Activated T-cell treated with anti-CD3 and anti-CD28 coated beads, Interleukin-2, amount 50 U/mL, for 72 hours (primary cell): ENCODE measurements at regions not wholly inside any gene's neighbourhood (a gene's known extent, or its start where the extent isn't known, plus 50 kb on each side); places are given as distances from the start of the nearest gene placed in this dataset.

Experiments used
- ATAC-seq, 2 donors: fragments of 150-1000 bp; cut with Tn5 transposase; replicated peaks in 1 of 2; 2 replicates each; pipeline ENCODE4 v1.10.0; 2021; ENCODE audit warnings: moderate library complexity in 2 of 2, mild to moderate bottlenecking in 1 of 2
- DNase-seq, 2 donors: peaks; one replicate each; pipeline ENCODE4 v3.0.0; 2021 to 2022; ENCODE audit warnings: mixed read lengths in 1 of 2
- H3K27ac Mint-ChIP-seq: one replicate; pipeline ENCODE4 v1.8.0; 2022; ENCODE audit warnings: mild to moderate bottlenecking, moderate library complexity, mixed read lengths
- H3K27me3 Mint-ChIP-seq: one replicate; pipeline ENCODE4 v1.8.0; 2022; ENCODE audit warnings: low read depth, mixed read lengths
- H3K36me3 Mint-ChIP-seq, 2 donors: one replicate each; pipeline ENCODE4 v1.8.0; 2022; ENCODE audit warnings: mixed read lengths in 2 of 2, mild to moderate bottlenecking in 1 of 2; ENCODE audit not compliant: insufficient read depth in 2 of 2
- H3K4me1 Mint-ChIP-seq: one replicate; pipeline ENCODE4 v1.8.0; 2022; ENCODE audit warnings: low read depth, mixed read lengths
- H3K4me3 Mint-ChIP-seq, 2 donors: one replicate each; pipeline ENCODE4 v1.8.0; 2022; ENCODE audit warnings: mild to moderate bottlenecking in 2 of 2, mixed read lengths in 2 of 2, moderate library complexity in 2 of 2
- H3K9me3 Mint-ChIP-seq, 2 donors: one replicate each; pipeline ENCODE4 v1.8.0; 2022; ENCODE audit warnings: mixed read lengths in 2 of 2

DNA sequence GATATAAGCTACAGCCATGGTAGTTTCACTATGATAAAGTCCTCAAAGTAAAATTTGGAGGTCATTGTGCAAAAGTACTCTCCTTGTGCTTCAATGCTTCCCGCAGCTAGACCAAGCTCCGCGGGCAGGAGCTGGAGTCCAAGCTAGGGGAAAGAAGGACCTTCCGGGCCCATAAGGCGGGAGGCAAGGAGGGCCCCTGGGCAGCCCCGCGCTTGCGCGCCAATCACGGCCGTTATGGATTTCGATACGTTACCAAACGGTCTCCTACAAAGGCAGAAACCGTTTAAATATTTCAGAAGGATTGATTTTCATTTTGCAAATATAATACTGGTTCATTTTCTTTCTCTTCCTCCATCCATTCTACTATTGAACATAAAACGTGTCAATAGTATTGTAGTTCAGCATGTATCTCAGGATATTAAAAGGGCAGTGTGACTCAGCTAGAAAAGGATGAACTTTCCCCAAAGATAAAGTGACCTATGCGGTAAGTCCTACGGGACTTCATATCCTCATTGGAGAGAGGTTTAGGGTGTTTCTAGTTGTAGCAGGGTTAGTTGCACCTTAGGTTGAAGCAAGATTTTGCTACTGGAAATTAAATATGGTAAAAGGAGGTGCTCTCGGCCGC lies 128.0 kb downstream of the KIF20B start:
- Mint-ChIP-seq H3K36me3 (no peaks in the 10 kb centered on the region), H3K9me3 (no peaks in the 10 kb centered on the region), H3K4me1 (no peaks in the 10 kb centered on the region), H3K27ac (no peak overlapping the region), H3K27me3 (peaks cover 16% of the 10 kb centered on the region), H3K4me3 (no peak overlapping the region)
- ATAC-seq (no peak), DNase-seq (no peak)

DNA sequence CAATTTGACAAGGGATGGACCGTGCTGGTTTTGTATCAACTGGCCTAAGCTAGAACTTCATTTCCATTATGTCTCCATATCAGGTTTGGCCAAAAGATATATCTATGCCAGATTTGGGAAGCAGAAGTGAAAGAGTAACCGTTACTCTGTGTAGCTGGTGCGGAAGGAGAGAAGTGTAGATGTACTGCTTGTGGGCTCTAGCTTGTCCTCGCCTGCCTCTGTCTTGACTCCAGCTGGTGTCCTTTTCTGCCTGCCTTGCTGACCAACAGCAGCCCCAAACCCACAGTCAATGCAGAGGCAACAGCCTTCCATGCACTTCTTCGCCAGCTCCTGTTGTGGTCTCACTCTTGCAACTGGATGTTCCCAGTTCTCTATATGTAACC lies 128.5 kb downstream of the KIF20B start:
- no peaks in the 10 kb centered on the region for H3K4me1 Mint-ChIP-seq
- no peak overlapping the region for H3K27ac Mint-ChIP-seq
- H3K4me3 Mint-ChIP-seq, result no peak overlapping the region

DNA sequence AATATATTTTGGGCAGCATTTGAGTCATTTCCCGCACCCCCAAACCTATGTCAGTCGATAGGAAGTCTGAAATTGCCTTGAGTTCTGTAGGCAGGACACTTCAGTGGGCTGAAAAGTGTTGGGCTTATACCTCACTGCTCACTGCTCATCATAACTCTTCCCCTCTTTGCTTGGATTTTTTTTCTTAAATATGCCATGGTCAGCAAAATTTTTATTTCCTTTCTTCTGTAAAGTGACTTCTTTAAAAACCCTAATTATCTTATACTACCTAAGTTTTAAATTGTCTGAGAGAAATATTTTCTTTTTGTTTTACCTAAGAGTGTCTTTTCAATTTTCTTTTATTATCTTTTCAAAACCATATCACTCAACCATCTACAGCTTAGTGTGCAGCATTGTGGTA lies 129.2 kb downstream of the KIF20B start:
- H3K36me3 Mint-ChIP-seq, result no peaks in the 10 kb centered on the region
- no peak for DNase-seq
- H3K9me3 Mint-ChIP-seq, result no peaks in the 10 kb centered on the region
- H3K27ac Mint-ChIP-seq, result no peak overlapping the region
- no peak for ATAC-seq
- no peaks in the 10 kb centered on the region for H3K4me1 Mint-ChIP-seq
- H3K4me3 Mint-ChIP-seq, result no peak overlapping the region
- peaks cover 16% of the 10 kb centered on the region for H3K27me3 Mint-ChIP-seq

More for the DNA sequence above, 128.5 kb downstream of the KIF20B start:
- Mint-ChIP-seq H3K36me3 (no peaks in the 10 kb centered on the region), H3K27me3 (peaks cover 16% of the 10 kb centered on the region), H3K9me3 (no peaks in the 10 kb centered on the region)
- DNase-seq, result no peak
- no peak for ATAC-seq

DNA sequence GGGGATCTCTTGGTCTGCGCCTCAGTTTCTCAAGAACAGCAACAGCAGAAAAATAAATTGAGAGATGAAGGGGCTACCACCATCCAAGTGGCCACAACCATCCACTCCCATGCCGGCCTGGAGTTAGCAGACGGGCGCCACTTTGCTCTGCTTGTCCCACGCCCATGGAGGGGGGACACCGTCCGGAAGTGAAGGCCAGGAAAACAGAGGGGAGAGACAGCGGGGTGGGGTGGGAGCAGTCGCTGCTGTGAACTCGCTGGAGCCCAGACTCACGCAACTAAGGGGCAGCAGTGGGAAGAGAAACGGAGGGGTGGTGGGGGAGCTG lies 135.4 kb downstream of the KIF20B start:
- Mint-ChIP-seq H3K36me3 (no peaks in the 10 kb centered on the region), H3K27me3 (peaks cover 15% of the 10 kb centered on the region), H3K4me1 (peaks cover 24% of the 10 kb centered on the region), H3K27ac (peak overlapping the region; percentile 35), H3K9me3 (no peaks in the 10 kb centered on the region), H3K4me3 (peak overlapping the region; percentile 86 to 87)
- DNase-seq (no peak), ATAC-seq (no peak)

DNA sequence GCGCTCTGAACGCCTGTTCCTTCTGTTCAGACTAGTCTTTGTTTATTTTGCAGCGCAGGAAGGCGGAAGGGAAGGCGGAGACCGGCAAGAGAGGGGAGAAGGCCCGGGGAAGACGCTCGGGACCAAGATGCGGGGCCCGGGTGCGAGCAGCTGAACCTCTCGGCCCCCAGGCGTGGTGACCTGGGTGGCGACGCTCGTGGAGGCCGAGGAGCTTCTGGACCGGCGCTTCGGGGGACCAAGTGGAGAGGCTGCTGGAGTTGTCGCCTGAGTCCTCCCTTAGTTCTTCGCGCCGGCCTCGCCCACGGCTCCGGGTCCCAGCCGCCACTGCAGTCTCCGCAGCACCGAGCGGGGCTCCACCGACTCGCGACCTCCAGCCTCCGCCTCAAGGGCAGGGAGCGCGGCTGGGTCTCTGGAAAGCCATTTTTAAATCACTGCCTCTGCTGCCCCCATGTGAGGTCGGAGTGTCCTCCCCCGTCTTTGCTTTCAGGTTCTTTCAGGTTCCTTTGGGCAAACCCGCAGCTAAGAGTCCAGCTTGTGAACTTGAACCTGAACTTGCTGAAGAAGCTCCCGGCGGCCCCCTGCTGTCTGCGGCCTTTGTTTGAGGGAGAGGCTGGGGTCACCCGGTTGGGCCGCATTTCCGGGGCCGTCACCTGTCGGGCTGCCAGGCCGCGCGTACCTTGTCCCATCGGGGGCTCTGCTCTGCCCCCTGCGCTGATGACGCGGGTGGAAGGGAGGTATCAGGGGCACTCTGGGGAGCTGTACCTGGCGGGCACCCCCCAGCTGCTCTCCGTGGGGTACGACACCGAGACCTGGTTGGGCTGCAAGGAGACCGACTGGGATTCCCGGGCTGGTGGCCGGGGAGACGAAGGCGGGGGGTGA lies 136.0 kb downstream of the KIF20B start:
- ATAC-seq (peak; percentile 78 to 83), DNase-seq (peak; percentile 43 to 46)
- H3K4me1 Mint-ChIP-seq, result peaks cover 24% of the 10 kb centered on the region
- peaks cover 14% of the 10 kb centered on the region for H3K27me3 Mint-ChIP-seq
- peak overlapping the region; percentile 35 for H3K27ac Mint-ChIP-seq
- no peaks in the 10 kb centered on the region for H3K36me3 Mint-ChIP-seq
- H3K9me3 Mint-ChIP-seq, result no peaks in the 10 kb centered on the region
- H3K4me3 Mint-ChIP-seq, result peak overlapping the region; percentile 86 to 87

DNA sequence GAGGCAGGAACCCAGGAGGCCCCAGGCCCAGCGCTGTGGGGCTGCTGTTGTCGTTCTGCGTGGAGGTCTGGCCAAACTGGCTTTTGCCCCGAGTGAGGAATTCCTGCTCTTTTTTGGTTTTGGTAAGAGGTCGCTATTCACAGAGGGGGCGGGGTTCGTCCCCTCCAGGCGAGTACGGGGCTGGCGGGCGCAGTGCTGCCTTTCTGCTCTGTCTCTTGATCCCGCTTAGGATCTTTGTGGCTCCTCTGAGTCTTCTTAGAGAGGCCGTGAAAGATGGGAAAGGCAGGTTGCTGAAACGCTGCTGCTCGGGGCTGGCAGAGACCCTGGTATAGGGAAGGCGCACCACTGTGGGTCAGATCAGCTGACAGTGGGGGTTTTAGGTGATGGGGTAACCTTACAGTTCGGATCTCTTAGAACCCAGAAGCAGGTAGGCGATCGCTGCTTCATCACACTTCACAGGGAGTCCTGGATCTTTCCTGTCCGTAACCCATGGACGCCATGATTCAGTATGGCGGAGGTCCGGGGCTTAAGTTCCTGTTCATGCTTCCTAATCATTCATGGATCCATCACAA lies 136.7 kb downstream of the KIF20B start:
- DNase-seq (no peak), ATAC-seq (peak in 1 of 2 donors; percentile 7)
- Mint-ChIP-seq H3K4me3 (peak overlapping the region; percentile 86 to 87), H3K36me3 (no peaks in the 10 kb centered on the region), H3K9me3 (no peaks in the 10 kb centered on the region), H3K27ac (no peak overlapping the region), H3K4me1 (peaks cover 24% of the 10 kb centered on the region), H3K27me3 (peaks cover 14% of the 10 kb centered on the region)

DNA sequence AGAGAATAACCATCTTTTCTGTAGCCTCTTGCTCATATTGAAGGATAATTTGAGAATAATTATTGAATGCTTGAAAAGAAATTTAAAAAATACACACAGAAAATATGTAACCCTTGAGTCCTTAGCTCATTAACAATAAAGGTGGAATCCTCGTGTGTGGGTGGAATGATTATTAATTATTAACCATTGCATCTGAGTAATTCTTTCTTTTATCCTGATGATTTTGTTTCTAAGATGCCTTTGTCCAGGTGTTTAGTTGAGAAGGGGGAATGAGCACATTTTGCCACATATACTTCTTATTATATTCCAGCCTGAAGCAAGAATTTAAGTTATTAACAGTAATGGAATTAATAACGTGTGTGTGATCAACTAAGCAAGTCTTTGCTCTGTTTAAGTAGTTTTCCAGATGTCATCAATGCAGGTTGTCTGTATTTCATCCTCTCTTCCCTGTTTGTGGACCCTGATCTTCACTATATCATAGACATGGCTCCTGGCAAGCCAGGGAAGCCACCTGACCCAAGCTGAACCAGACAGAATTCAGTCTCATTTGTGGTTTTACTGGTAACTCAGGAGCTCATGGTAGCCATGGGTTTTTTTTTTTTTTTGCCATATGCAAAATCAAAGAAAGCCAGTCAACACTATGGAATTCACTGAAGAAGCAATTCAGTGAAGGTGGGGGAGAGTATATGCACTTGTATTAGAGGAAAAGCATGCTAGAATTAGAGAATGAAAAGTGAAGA lies 144.3 kb downstream of the KIF20B start:
- Mint-ChIP-seq H3K36me3 (no peaks in the 10 kb centered on the region), H3K9me3 (peaks cover 0 to 2% of the 10 kb centered on the region in 2 donors), H3K4me1 (peaks cover 9% of the 10 kb centered on the region), H3K27ac (no peak overlapping the region), H3K27me3 (peaks cover 26% of the 10 kb centered on the region), H3K4me3 (no peak overlapping the region)
- ATAC-seq, result no peak
- no peak for DNase-seq

DNA sequence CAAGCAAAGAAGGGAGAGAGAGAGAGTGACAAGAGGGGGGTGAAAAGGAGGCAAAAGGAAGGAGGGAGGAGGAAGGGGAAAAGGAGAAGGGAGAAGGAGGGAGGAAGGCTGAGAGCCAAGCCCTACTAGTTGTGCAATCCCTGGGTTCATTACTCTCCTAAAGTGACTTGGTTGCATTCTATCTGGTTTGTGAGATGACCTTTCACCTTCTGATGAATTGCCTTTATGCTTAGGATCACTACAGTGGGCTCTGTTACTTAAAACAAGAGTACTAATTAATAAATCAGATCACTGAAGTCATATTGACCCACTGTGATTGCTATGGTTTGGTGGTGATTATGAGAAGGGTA lies 144.9 kb downstream of the KIF20B start:
- Mint-ChIP-seq H3K4me1 (peaks cover 9% of the 10 kb centered on the region), H3K9me3 (peaks cover 0 to 2% of the 10 kb centered on the region in 2 donors), H3K27me3 (peaks cover 26% of the 10 kb centered on the region), H3K36me3 (no peaks in the 10 kb centered on the region), H3K27ac (no peak overlapping the region), H3K4me3 (no peak overlapping the region)
- no peak for DNase-seq
- ATAC-seq, result no peak

DNA sequence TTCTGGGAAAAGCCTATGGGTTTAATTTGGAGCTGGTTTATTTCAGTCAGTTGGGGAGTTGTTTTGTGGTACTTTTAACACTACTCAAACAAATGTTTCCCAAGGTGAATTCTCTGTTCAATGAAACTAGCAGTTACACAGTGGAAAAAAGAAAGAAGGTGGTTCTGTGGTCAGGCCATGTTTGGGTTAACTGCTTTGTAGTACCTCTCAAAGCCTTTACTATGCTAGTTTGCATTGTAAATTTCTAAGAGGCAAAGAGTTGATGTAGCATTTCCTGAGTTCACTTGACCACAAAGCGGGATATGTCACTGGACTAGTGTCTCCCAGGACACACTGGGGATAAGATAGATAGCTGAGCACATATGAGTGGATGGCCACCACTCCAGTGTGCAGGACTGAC lies 145.4 kb downstream of the KIF20B start:
- H3K9me3 Mint-ChIP-seq, result peaks cover 0 to 2% of the 10 kb centered on the region in 2 donors
- H3K4me1 Mint-ChIP-seq, result peaks cover 9% of the 10 kb centered on the region
- DNase-seq (no peak), ATAC-seq (no peak)
- H3K36me3 Mint-ChIP-seq, result no peaks in the 10 kb centered on the region
- H3K27me3 Mint-ChIP-seq, result peaks cover 26% of the 10 kb centered on the region
- no peak overlapping the region for H3K4me3 Mint-ChIP-seq
- no peak overlapping the region for H3K27ac Mint-ChIP-seq

DNA sequence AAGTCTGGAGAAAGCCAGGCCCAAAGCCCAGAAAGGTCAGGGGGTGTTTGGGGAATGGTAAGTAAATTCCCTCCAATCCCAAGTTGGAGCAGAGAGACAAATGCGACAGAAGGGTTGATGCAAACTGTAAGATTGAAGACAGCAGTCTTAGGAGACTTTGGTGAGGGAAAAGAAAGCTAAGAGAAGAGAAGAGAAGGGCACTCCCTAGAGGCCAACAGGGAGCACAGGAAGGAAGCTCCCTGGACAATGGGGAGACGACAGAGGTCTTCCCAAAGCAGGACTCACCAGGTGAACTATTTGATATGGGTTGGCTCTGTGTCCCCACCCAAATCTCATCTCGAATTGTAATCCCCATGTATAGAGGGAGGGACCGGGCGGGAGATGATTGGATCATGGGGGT lies 151.5 kb downstream of the KIF20B start:
- DNase-seq (no peak), ATAC-seq (no peak)
- Mint-ChIP-seq H3K4me1 (no peaks in the 10 kb centered on the region), H3K4me3 (no peak overlapping the region), H3K36me3 (no peaks in the 10 kb centered on the region), H3K27me3 (peaks cover 17% of the 10 kb centered on the region), H3K27ac (no peak overlapping the region), H3K9me3 (no peaks in the 10 kb centered on the region)

DNA sequence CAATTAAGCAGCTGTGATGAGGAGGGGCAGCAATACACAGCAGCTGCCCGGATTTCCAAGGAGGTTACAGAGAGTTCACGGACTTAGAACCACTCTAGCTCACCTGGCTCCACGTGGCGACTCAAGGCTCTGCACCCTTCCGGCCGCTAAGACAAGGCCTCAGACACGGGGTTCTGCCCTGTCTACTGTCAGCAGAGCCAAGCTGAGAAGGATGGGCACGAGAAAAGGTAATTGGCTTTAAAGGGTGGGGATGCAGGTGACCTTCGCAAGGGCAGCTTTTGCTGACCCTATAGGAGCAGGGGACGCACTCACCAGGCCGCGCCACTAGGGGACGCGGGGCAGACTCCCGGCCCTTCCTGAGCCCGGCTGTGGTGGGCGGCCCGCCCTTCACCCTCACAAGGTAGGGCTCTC lies 152.4 kb downstream of the KIF20B start:
- Mint-ChIP-seq H3K9me3 (no peaks in the 10 kb centered on the region), H3K4me3 (no peak overlapping the region), H3K36me3 (no peaks in the 10 kb centered on the region), H3K4me1 (no peaks in the 10 kb centered on the region), H3K27ac (no peak overlapping the region), H3K27me3 (peaks cover 17% of the 10 kb centered on the region)
- DNase-seq (no peak), ATAC-seq (no peak)

DNA sequence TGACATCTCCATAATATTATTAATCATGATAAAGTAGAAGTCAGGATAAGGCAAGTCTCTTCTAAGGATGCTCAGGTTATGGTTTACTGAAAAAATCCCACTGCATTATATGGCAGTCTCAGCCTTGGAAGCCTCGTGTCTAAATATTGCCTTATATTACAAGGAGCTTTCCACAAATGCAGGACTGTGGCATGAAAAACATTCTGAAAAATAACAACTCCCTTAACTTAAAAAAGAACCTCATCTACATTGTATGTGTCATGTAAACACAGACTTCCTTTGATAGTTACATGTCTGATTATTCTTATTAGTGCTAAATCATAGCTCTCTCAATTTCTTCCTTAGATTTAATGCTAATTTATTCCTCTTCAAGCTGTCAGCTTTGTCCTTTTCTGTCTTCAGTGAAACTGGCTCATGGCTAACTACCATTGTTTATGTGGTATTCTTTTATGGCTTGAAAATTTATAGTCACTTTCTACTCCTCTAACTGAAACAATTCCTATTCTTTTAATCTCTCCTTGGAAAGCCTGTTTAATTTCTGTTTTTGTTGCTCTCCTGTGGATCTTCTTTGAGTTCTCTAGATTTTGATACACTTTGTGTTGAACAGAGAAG lies 156.1 kb downstream of the KIF20B start:
- no peaks in the 10 kb centered on the region for H3K27me3 Mint-ChIP-seq
- no peak overlapping the region for H3K27ac Mint-ChIP-seq

DNA sequence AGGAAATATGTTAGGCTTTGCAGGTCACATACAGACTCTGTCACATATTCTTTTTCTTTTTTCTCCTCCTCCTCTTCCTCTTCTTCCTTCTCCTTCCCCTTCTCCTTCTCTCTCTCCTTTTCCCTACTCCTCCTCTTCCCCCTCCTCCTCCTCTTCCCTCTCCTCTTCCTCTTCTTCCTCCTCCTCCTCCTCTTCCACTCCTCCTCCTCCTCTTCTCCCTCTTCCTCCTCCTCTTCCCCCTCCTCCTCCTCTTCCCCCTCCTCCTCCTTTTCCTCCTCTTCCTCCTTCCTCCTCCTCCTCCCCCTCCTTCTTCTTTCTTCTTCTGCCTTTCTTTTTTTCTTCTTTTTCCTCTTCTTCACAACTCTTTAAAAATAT lies 159.8 kb downstream of the KIF20B start:
- Mint-ChIP-seq H3K27ac (peak overlapping the region; percentile 90), H3K9me3 (no peaks in the 10 kb centered on the region), H3K36me3 (no peaks in the 10 kb centered on the region), H3K4me1 (peaks cover 36% of the 10 kb centered on the region), H3K4me3 (peak overlapping the region; percentile 57 to 73), H3K27me3 (no peaks in the 10 kb centered on the region)
- ATAC-seq (no peak), DNase-seq (no peak)

More for the DNA sequence above, 156.1 kb downstream of the KIF20B start:
- ATAC-seq, result no peak
- H3K4me3 Mint-ChIP-seq, result no peak overlapping the region
- no peaks in the 10 kb centered on the region for H3K36me3 Mint-ChIP-seq
- DNase-seq, result no peak
- H3K4me1 Mint-ChIP-seq, result peaks cover 33% of the 10 kb centered on the region
- no peaks in the 10 kb centered on the region for H3K9me3 Mint-ChIP-seq
